ENCODE measurements at regions not wholly inside any gene's neighbourhood (a gene's known extent, or its start where the extent isn't known, plus 50 kb on each side); places are given as distances from the start of the nearest gene placed in this dataset.

- H3K36me3 ChIP-seq (ENCODE audit: control insufficient read depth in 2 of 2, extremely low read depth in 1 of 2, insufficient read depth in 2 of 2, low read length in 2 of 2): no peaks in the 10 kb centered on the region
- no TSS peak for BruUV-seq (replicated peaks)
- no peak overlapping the region for H3K4me3 ChIP-seq (replicated peaks in 1 of 3; ENCODE audit: insufficient read depth in 1 of 3, low read depth in 1 of 3, low read length in 3 of 3)
- no peak overlapping the region for H2AFZ ChIP-seq (ENCODE audit: low read depth, low read length)
- H3K4me1 ChIP-seq (ENCODE audit: control insufficient read depth, extremely low read depth, insufficient read depth, low read length): no peaks in the 10 kb centered on the region
- ChIA-PET CTCF (no interaction called here), POLR2A (no interaction called here)
- no peak for FAIRE-seq
- no peaks in the 10 kb centered on the region for H3K9me1 ChIP-seq (replicated peaks; ENCODE audit: control insufficient read depth, extremely low read depth, insufficient read depth, low read length)
- H3K27ac ChIP-seq (ENCODE audit: insufficient read depth, low read depth, low read length): no peak overlapping the region
- no peaks in the 10 kb centered on the region for H3K27me3 ChIP-seq (ENCODE audit: control insufficient read depth in 2 of 2, insufficient read depth in 2 of 2, low read length in 2 of 2)
- intact Hi-C loops (cut with micrococcal nuclease) (no loop called here), dilution Hi-C loops (cut with MboI; ENCODE audit: extremely low pct_ligation_motif_present, low sequenced_read_pairs) (no loop called here)
- no peak overlapping the region for H3K9ac ChIP-seq (replicated peaks; ENCODE audit: extremely low read depth, insufficient read depth, low read length)
- no peak for DNase-seq (ENCODE audit: low read depth, low spot score)
- no peaks in the 10 kb centered on the region for H4K20me1 ChIP-seq (replicated peaks; ENCODE audit: control insufficient read depth, extremely low read depth, insufficient read depth, low read length)
- TF ChIP-seq MYC (IDR thresholded peaks at IDR 0.05; ENCODE audit: low read depth, low read length) (no peak), EZH2 (IDR thresholded peaks at IDR 0.05; ENCODE audit: borderline replicate concordance, low read depth, low read length, severe bottlenecking) (no peak), POLR2AphosphoS5 (IDR thresholded peaks at IDR 0.05; ENCODE audit: insufficient read depth, low read depth, low read length) (no peak), POLR2A (IDR thresholded peaks at IDR 0.05; ENCODE audit: low read depth, low read length) (no peak), CTCF (IDR thresholded peaks at IDR 0.05; ENCODE audit: extremely low read depth in 1 of 2, insufficient read depth in 1 of 2, low read depth in 1 of 2, low read length in 2 of 2) (no peak), JUN (IDR thresholded peaks at IDR 0.05; ENCODE audit: borderline replicate concordance, insufficient read depth, insufficient read length, low read depth) (no peak), FOS (IDR thresholded peaks at IDR 0.05; ENCODE audit: borderline replicate concordance, insufficient read depth, low read length) (no peak), GATA2 (IDR thresholded peaks at IDR 0.05; ENCODE audit: insufficient read depth, insufficient read length, low read depth, low read length) (no peak)
- TF ChIP-seq, protein P1, sequence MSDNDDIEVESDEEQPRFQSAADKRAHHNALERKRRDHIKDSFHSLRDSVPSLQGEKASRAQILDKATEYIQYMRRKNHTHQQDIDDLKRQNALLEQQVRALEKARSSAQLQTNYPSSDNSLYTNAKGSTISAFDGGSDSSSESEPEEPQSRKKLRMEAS (IDR thresholded peaks at IDR 0.05; ENCODE audit: insufficient read depth, insufficient read length): no peak
- H3K4me2 ChIP-seq (ENCODE audit: insufficient read depth, low read length): no peak overlapping the region
- no peaks in the 10 kb centered on the region for H3K79me2 ChIP-seq (ENCODE audit: control insufficient read depth, insufficient read depth, low read length)
- no peaks in the 10 kb centered on the region for H3K9me3 ChIP-seq (replicated peaks; ENCODE audit: control insufficient read depth, insufficient read depth, low read length)
These were observed 262.3 kb downstream of the NSG2 start for GRCh38 chr5:174307656-174308271.
